ENCODE measurements at regions not wholly inside any gene's neighbourhood (a gene's known extent, or its start where the extent isn't known, plus 50 kb on each side); places are given as distances from the start of the nearest gene placed in this dataset.

DNA sequence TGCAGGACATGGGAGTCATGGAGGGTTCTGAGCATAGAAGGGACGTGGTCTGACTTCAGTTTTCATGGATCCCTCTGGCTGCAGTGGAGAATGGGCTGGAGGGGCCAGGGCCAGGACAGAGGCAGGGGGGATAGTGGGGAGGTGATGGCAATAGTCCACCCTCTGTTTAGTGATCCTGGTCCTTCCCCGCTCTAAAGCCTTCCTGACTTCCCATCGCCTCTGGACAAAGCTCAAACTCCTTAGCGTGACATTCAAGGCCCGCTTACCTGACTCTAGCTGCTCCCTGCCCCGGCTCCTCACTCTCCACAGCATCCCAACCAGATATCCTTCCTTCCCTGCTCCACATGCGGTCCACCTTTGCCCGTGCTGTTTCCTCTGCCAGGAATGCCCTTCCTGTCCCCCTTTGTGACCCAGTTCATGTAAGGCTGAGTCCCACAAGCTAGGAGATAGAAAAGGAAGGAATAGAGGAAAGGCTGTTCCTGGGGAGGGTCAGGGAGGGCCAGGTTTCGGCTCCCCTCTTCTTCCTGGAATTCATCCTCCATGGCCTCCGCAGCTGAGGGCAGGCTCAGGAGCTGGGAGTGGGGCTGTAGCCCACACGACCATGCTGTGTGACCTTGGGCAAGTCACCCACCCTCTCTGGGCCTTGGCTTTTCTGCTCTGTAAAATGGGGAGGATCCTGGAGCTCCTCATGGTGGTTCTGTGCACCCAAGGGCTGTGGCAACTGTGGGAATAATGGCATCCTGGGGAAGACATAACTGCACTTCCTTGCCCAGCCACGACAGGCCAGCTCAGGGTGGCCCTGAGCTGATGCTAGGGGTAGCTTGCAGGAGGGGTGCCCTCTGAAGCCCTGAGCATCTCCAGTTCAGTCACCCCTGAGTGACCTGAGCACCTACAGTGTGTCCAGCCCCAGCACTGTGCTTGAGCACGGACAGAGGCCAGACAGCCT lies 116.1 kb downstream of the CEBPB start:
- TF ChIP-seq, protein P1, sequence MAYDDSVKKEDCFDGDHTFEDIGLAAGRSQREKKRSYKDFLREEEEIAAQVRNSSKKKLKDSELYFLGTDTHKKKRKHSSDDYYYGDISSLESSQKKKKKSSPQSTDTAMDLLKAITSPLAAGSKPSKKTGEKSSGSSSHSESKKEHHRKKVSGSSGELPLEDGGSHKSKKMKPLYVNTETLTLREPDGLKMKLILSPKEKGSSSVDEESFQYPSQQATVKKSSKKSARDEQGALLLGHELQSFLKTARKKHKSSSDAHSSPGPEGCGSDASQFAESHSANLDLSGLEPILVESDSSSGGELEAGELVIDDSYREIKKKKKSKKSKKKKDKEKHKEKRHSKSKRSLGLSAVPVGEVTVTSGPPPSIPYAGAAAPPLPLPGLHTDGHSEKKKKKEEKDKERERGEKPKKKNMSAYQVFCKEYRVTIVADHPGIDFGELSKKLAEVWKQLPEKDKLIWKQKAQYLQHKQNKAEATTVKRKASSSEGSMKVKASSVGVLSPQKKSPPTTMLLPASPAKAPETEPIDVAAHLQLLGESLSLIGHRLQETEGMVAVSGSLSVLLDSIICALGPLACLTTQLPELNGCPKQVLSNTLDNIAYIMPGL (CRISPR knock-in tag; IDR thresholded peaks at IDR 0.05): no peak
- TF ChIP-seq ETV6 (CRISPR knock-in tag; IDR thresholded peaks at IDR 0.05): no peak
- TF ChIP-seq, protein P2, sequence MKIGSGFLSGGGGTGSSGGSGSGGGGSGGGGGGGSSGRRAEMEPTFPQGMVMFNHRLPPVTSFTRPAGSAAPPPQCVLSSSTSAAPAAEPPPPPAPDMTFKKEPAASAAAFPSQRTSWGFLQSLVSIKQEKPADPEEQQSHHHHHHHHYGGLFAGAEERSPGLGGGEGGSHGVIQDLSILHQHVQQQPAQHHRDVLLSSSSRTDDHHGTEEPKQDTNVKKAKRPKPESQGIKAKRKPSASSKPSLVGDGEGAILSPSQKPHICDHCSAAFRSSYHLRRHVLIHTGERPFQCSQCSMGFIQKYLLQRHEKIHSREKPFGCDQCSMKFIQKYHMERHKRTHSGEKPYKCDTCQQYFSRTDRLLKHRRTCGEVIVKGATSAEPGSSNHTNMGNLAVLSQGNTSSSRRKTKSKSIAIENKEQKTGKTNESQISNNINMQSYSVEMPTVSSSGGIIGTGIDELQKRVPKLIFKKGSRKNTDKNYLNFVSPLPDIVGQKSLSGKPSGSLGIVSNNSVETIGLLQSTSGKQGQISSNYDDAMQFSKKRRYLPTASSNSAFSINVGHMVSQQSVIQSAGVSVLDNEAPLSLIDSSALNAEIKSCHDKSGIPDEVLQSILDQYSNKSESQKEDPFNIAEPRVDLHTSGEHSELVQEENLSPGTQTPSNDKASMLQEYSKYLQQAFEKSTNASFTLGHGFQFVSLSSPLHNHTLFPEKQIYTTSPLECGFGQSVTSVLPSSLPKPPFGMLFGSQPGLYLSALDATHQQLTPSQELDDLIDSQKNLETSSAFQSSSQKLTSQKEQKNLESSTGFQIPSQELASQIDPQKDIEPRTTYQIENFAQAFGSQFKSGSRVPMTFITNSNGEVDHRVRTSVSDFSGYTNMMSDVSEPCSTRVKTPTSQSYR (CRISPR knock-in tag; IDR thresholded peaks at IDR 0.05): no peak
- TF ChIP-seq, protein P3, sequence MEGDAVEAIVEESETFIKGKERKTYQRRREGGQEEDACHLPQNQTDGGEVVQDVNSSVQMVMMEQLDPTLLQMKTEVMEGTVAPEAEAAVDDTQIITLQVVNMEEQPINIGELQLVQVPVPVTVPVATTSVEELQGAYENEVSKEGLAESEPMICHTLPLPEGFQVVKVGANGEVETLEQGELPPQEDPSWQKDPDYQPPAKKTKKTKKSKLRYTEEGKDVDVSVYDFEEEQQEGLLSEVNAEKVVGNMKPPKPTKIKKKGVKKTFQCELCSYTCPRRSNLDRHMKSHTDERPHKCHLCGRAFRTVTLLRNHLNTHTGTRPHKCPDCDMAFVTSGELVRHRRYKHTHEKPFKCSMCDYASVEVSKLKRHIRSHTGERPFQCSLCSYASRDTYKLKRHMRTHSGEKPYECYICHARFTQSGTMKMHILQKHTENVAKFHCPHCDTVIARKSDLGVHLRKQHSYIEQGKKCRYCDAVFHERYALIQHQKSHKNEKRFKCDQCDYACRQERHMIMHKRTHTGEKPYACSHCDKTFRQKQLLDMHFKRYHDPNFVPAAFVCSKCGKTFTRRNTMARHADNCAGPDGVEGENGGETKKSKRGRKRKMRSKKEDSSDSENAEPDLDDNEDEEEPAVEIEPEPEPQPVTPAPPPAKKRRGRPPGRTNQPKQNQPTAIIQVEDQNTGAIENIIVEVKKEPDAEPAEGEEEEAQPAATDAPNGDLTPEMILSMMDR (IDR thresholded peaks at IDR 0.05): no peak
- TF ChIP-seq, protein P4, sequence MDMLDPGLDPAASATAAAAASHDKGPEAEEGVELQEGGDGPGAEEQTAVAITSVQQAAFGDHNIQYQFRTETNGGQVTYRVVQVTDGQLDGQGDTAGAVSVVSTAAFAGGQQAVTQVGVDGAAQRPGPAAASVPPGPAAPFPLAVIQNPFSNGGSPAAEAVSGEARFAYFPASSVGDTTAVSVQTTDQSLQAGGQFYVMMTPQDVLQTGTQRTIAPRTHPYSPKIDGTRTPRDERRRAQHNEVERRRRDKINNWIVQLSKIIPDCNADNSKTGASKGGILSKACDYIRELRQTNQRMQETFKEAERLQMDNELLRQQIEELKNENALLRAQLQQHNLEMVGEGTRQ (CRISPR knock-in tag; IDR thresholded peaks at IDR 0.05): no peak
- no peak for TF ChIP-seq ZNF138 (CRISPR knock-in tag; conservative IDR thresholded peaks at IDR 0.05)
- no peak for TF ChIP-seq SP1 (CRISPR knock-in tag; conservative IDR thresholded peaks at IDR 0.05)
- TF ChIP-seq, protein P5, sequence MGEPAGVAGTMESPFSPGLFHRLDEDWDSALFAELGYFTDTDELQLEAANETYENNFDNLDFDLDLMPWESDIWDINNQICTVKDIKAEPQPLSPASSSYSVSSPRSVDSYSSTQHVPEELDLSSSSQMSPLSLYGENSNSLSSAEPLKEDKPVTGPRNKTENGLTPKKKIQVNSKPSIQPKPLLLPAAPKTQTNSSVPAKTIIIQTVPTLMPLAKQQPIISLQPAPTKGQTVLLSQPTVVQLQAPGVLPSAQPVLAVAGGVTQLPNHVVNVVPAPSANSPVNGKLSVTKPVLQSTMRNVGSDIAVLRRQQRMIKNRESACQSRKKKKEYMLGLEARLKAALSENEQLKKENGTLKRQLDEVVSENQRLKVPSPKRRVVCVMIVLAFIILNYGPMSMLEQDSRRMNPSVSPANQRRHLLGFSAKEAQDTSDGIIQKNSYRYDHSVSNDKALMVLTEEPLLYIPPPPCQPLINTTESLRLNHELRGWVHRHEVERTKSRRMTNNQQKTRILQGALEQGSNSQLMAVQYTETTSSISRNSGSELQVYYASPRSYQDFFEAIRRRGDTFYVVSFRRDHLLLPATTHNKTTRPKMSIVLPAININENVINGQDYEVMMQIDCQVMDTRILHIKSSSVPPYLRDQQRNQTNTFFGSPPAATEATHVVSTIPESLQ (CRISPR knock-in tag; IDR thresholded peaks at IDR 0.05): no peak

All from WTC11 (cell line).